Esophagus muscularis mucosa (tissue), 4 donors: ENCODE measurements at regions not wholly inside any gene's neighbourhood (a gene's known extent, or its start where the extent isn't known, plus 50 kb on each side); places are given as distances from the start of the nearest gene placed in this dataset.

Experiments used
- CTCF ChIP-seq, 3 experiments: fragments of 200-600 bp in 2 of 3; fragments of 450-650 bp in 1 of 3; sonication (generic) in 2 of 3; IDR thresholded peaks; one replicate each; pipeline ENCODE4 v1.5.1; 2017 to 2019; ENCODE audit warnings: antibody characterized with exemption in 3 of 3, mild to moderate bottlenecking in 2 of 3, moderate library complexity in 1 of 3
- EP300 ChIP-seq: sonication (generic); formaldehyde crosslinking; IDR thresholded peaks from one replicate; pipeline ENCODE4 v1.6.1; 2017; ENCODE audit warnings: antibody characterized with exemption
- POLR2A ChIP-seq: fragments of 450-650 bp; IDR thresholded peaks from one replicate; pipeline ENCODE4 v1.6.1; 2017; ENCODE audit warnings: antibody characterized with exemption, moderate library complexity, mild to moderate bottlenecking, low read depth
- POLR2AphosphoS5 ChIP-seq, 2 donors: sonication (generic); formaldehyde crosslinking; IDR thresholded peaks; one replicate each; pipeline ENCODE4 v1.6.1; 2017; ENCODE audit warnings: antibody characterized with exemption in 2 of 2

- TF ChIP-seq CTCF (IDR thresholded peaks at IDR 0.05): no peak
- no peak for TF ChIP-seq EP300
- TF ChIP-seq POLR2A: no peak
- TF ChIP-seq POLR2AphosphoS5 (IDR thresholded peaks at IDR 0.05): no peak
Measured at GRCh38 chr5:57611177-57611576, 128.6 kb upstream of the ACTBL2 start.
